NCI-H2107 (cell line): ENCODE measurements at regions not wholly inside any gene's neighbourhood (a gene's known extent, or its start where the extent isn't known, plus 50 kb on each side); places are given as distances from the start of the nearest gene placed in this dataset.

ENCODE experiments used
- DNase-seq: peaks from one replicate; lab custom pipeline; 2025; lab: John Stamatoyannopoulos, UW

DNA sequence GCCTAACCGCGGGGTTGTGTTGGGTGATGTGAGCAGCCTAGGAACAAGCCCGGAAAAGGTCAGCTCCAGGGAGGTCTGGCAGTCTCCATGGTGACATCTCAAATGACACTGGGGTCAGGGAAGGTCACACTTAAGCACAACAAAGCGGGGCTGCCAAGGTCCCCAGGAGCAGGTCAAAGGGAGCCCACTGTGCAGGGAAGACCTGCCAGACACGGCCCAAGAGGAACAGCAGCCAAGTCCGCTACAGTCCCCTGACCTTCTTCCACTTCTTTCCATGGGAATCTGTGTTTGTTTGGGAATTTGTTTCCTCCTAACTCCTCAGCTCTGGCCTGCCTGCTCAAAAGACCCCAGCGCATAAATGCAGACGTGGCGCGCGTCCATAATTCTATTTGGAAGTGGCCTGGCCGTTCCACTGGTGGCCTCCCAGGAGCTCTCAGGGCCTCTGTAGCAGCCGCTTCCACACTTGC lies 232.1 kb upstream of the COPS8 start:
- no peak for DNase-seq

DNA sequence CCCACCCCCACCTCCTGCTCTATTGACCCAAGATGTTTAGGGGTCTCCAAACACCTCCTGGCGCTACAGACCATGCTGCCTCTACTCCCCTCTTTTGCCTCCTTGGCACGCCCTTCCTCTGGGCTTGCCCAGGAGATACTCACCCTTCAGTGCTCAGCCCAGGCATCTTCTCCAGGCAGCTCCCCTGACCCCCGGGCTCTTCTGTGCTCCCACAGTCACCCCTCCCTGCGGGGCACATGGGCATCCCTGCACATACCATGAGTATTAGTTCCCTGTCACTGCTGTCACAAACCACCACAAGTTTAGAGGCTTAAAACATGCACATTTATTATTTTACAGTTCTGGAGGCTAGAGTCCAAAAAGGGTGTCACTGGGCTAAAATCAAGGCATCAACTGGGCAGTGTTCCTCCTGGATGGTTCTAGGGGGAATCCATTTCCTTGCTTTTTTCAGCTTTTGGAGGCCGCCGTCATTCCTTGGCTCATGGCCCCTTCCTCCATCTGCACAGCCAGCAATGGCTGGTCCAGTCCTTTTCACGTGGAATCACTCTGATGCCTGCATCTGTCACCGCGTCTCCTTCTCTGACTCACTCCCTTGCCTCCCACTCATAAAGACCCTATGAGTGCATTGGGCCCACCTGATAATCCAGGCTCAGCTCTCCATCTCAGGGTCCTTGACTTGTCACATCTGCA lies 230.4 kb upstream of the COPS8 start:
- DNase-seq = no peak

DNA sequence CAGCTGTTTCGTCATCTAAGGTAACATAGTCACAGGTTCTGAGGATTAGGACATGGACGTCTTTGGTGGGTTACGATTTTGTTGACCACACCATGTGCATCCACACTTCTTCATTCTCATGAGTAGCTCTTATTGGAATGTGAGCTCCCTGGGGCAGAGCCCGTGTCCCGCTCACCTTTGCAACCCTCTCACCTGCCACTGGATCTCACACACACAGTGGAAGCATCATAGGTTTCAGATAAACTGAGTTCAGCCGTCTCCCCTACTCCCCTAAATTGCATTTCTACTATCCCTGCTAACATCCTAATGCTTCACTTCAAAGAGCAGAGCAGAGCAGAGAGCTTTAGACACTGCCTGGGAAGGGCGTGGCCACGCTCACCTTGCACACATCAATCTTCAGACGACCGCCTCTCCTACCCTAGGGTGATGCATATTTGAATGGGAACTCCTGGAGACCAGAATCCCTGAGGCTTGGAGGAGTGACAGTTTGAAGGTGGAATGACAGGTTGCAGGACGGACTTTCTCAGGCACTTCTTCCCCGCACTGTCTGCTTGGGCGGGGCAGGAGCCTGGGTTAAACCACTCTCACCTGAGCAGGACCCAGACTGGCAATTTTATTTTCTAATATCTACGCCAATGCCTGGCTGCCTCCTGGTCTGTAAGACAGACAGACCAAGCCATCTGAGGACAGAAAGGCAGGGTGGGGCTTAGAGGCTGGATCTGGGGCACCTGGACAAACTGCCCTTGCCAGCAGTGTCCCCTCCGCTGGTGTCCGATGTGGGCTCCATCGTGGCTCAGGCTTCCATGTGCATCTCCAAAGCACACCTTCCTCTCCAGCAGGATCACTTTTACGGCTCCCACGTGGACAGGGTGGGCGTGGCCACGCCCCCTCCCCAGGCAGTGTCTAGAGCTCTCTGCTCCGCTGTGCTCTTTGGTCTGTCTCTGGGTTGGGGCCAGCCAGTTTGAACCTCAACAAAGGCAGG lies 229.5 kb upstream of the COPS8 start:
- DNase-seq = no peak

DNA sequence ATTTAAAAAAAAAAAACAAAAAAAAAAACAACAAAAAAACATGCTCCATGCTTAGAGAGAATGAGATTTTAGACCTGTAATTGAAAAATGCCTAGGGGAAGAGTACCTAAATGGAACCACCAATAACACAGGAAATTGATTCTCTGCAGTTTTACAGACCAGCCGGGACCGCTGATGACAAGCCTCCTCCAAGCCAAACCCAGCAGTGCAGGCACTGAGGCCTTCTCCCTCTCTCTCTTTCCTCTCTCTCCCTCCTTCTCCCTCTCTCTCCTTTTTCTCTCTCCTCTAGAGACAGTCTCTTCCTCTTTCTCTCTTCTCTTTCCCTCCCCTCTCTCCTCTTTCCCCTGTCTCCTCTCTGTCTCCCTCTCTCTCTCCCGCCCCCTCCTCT lies 228.8 kb upstream of the COPS8 start:
- no peak for DNase-seq

DNA sequence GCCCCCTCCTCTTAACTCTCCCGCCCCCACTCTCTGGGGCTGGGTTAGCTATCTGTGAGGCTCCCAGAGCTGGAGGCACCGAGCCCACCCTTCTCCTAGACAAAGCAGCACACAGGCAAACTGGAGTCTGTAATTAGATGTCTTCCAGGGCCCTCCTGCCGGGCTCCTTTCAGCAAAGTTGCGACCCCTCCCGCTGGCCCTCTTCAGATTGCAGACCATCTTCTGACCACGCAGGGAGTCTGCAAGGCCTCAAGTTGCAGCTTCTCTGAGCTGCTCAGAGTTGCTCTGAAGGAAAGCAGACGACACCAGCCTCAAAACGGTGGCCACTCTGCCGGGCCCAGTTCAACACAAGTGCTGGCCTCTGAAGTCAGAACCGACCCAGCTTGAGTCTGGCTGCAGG lies 228.4 kb upstream of the COPS8 start:
- DNase-seq = no peak

DNA sequence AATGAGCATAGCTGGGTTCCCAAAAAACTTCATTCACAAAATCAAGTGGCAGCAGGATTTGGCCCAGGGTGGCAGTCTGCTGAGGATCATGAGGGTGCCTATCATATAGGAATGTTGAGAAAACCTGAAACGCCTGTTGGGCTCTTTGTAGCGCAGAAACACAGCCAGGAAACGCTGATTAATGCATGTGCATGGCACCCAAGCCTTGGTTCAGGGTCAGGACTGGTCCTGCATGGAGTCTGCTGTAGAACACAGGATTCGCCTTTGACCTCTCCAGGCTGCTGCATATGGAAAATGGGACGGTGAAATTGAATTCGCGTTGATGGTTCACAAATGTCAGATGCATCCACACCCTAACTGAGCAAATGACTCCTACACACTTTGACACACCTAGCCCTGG lies 227.9 kb upstream of the COPS8 start:
- no peak for DNase-seq

DNA sequence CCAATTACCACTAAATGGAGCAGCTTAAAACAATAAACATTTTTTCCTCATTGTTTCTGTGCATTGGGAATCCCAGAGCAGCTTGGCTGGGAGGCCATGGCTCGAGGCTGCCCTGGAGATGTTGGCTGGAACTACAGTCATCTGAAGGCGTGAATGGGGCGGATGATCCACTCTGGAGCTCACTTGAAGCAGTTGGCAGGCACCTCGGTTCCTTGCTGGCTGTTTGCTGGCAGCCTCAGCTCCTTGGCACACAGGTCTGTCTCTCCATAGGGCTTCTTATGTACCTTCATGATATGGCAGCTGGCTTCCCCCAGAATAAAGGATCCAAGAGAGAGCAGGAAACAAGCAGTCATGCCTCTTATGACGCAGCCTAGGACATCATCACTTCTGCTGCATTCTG lies 227.0 kb upstream of the COPS8 start:
- no peak for DNase-seq

DNA sequence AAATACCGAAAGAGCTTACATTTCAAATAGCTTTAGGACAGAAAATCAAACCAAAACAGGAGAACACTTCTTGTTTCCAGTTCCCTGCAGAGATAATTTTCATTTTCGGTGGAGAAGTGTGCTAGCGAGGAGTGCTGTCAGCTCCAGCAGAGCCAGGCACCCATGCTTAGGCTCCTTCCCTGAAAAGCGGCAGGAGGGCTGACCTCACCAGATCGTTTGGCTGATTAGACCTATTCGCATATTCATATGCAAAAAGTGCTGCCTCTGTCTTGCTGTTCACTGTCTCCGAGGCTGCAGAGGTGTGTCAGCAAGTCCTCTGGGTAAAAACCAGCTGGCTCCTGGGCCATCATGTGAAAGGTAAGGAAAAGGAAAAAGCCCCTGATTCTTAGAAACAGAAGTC lies 225.8 kb upstream of the COPS8 start:
- DNase-seq = no peak

DNA sequence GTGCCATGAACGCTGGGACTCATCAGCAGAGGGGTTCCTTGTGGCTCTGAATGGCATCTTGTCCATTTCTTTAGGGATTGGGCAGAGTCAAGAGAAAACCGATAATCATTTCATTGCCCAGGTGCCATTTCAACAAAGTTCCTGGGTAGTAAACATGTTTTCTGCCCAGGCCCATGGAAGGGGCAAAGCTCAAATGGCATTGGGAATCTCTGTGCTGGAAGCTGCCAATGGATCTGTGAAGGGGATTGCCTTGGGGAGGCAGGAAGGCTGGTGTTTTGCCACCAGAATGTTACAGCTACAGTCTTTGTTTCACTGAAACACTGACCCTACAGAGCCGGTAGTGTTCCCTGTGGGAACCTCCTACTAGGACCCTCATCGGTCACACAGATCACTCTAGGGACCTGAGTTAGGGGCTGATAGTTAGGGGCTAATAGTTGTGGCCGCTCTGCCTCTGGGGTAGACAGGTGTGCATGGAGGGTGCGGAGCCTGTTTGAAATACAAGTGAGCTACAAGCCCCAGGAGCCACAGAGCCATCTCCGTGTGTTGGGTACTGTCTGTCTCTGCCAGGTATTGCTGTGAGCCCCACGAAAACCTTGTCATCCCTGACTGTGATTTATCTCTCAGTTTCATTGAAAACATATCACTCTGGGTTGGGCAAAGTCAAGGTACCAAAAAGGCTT lies 224.4 kb upstream of the COPS8 start:
- DNase-seq = no peak

DNA sequence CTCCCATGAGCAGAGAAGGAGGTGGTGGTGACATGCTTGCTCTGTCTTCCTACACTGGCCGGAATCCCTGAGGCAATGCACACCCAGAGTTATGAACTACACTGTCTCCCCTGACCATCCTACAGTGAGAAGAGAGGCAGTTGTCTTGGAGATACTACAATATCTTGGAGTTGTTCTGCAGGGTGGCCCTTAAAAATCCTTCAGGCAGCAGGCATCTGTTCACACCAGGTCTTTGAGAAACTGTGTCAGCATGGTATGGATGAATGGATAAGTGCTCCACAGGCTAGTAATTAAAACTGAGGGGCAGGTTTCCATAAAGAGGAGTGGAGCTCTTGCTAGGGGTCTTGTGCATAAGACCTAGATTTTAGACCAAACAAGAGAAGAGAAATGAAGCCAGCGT lies 223.7 kb upstream of the COPS8 start:
- no peak for DNase-seq

DNA sequence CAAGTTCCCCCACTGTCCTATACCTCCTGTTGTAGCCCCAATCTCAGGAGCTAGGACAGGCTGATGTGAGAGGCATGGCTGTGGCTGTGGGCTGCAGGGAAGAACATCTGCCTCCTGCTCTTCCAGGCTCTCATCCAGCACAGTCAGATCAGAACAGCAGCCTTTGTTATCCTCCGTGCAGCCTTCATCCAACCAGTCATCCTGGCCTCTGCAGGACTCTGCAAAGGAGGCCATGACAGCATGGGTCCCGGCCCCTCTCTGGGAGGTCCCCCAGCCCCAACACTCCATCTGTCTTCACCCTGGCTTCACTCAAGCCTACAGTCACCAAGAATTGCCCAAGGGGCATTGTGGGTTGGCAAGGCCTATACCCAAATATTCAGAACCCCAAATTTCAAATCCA lies 223.2 kb upstream of the COPS8 start:
- no peak for DNase-seq

DNA sequence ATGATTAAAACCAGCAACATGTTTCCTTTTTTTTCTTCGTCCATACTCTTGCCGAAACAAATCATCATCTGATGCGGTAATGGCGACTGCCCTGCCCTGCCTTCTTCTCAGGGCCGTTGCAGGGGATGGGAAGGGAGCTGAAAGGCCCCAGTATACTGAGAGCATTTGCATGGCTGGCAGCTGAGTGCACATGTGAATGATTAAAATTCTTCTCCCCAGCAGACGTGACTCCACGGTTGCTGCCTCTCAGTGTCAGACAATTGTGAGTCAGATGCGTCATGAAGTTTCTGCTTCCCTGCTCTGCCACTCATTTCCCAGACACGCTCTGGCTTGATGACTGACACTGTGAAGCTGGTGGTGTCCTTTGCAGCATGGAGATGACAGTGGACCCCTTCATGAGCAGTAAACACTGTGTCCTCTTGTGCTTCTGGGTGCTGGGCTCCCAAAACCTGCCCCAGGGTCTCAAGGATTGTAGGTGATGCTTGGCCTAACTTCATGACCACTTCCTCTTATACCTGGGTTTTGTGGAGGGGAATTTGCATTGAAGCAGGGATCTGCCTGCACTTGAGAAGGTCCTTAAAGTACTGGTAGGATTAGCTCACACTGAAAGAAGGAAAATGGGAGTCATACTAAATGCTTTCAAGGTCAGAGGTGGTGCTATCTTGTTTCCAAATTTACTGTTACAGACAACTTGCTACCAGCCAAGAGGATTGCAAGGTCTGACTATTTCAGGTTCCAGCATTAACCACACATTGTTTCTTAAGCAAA lies 222.5 kb upstream of the COPS8 start:
- no peak for DNase-seq

DNA sequence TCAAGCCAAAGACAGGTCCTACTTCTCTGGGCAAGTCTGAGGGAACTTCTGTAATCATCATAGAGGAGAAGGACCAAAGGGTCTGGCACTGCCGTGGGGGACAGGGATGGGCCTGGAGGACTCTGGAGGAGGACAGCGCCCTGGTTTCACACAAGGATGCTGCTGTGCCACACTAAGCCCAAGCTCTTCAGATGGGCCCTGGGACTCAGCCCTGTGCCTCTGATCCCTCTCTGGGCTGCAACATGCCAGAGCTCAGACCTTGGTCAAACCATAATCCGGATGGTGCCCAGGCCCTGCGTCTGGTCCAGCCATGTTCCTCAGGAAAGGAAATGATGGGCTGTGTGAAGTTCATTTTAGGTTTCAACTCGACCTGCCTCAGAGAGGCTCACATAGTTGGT lies 222.0 kb upstream of the COPS8 start:
- DNase-seq = no peak

DNA sequence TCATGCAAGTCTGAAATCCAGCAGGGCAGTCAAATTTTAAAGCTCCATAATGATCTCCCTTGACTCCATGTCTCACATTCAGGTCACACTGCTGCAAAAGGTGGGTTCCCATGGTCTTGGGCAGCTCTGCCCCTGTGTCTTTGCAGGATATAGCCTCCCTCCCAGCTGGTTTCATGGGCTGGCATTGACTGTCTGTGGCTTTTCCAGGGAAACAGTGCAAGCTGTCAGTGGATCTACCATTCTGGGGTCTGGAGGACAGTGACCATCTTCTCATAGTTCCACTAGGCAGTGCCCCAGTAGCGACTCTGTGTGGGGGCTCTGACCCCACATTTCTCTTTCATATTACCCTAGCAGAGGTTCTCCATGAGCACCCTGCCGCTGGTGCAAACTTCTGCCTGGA lies 220.6 kb upstream of the COPS8 start:
- DNase-seq = no peak

DNA sequence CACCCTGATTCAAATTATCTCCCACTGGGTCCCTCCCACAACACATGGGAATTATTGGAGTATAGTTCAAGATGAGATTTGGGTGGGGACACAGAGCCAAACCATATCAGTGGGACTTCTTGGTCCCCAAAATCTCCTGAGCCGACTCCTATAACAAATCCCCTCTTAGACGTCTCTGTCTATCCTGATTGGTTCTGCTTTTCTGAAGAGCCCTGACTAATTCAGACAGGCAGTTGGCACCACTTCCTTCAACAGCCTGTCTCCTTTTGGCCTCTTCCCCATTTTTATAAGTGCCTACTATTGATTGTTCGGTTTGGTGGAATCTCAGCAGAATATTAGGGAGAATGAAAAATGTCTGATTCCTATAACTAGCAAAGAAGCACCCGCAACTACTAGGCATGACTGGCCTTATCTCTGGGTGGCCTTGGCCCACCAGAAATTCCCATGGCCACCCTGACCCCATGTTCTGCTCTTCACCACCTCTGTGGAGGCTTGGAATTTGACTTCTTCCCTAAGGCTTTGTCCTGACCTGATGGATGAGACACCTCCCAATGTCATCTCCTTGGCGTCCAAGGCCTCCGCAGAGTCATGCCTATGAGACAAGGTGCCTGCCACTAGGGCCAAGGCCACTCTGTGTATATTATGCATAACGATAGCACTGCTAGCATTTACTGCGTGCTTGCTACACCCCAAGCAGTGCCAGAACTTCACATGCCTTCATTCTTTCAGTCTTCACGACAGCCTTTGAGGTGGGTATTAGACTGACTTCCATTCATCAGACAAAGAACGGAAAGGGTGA lies 218.9 kb upstream of the COPS8 start:
- no peak for DNase-seq

DNA sequence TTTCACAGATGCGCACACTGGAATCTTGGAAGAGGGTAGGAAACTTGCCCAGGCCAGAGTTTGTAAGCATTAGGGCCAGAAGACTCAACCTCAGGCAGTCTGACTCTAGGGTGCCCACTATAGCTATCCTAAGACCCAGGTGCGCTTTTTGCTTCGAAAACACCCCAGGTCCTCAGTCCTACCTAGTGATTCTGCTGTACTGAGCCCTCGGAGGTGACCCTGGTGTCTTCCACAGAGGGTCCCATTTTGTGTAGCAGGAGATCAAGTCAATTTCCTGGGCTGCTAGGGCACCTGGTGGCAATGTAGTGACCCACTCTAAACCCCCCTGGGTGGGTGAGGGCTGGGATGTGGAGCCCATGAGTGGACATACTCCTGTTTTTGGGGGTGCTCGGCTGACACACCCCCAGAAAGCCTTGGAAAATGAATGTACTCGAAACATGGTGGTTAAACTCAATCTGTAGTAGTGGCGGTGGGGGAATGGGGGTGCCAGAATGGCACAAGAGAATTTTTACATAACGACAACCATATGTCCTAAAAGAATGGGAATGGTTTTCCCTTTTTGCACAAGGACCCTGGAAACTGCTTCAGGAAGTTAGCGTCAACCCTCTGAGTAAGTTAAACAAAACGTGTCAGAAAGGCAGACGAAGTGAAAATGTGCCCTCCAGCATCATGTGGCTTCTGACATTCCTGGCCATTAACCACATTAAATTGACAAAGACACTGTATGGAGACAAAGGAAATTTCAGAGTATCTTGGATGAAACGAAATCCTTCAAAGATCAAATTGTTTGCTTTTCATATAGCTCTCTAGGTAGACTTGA lies 218.0 kb upstream of the COPS8 start:
- no peak for DNase-seq

DNA sequence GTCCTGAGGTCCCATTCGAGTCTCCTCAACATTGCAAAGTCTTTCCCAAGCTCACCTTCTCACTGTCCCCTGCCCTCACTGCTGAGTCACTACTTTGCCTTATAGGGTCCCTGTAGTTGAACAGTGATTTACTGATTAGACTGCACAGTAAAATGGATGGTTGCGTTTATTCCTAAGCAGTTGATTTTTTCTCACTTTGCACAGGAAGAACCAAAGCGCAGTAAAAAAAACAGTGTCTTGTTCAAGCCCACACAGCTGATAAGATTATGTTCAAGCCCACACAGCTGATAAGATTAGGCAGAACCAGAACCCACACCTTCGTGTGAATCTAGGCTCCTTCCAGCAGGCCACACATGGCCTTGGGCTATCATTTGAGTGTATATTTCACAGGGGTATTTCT lies 215.3 kb upstream of the COPS8 start:
- no peak for DNase-seq

DNA sequence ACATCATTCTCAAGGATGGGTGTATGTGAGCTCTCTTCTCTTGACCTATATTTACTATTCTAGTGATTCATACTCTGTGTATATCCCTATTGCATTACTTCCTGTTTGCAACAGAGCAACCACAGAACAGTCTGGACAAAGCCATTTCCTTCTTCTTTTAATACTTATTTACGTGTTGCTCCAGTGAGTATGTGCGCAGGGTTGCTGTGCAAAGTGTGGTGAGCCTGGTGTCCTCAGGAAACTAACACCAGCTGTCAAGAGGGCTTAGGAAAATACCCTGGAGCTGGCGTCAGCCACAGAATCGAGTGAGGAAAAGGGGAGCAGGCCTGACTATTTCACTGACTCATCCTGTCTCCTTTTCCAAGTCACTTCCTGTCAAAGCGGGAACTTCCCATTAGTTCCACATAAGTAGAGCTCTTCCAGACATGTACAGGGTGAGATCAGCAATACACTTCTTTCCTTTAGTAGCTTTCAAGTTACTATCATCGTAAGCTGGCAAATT lies 214.1 kb upstream of the COPS8 start:
- DNase-seq = no peak

DNA sequence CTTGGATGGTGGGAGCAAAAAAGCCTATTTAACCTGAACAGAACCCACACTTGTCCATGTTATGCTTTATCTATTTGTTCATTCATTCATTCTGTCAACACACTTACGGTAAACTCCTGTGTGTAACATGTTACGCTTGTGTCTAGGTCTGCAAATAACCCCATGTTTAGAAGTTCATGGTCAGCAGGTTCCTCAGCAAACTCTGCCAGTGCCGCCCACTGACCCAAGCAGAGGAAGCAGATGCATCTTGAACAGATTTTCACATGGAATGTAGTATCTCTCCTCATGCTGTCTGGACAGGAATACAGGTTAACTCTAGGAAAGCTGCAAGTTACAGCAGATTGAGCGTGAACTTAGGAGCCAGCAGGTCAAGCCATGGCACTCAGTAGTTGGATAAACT lies 213.7 kb upstream of the COPS8 start:
- no peak for DNase-seq

DNA sequence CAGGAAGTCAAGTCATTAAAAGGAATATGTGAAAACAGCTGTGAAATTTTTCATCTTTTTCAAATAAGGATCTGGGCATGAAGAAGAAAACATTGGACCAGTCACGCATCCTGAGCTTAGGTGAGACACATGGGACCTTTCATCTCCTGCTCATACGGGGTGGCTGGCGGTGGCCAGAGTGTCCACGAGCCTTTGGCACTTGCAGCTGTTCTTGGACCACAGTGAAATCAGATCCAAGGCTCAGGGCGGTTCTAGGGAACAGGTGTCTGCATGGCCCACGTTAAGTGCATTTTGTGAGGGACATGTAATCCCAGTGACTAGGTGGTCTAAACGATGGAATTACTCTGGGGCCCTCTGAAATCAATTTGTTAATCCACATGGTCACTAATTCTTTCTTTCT lies 212.7 kb upstream of the COPS8 start:
- DNase-seq = no peak
